H1 (cell line): ENCODE measurements at regions not wholly inside any gene's neighbourhood (a gene's known extent, or its start where the extent isn't known, plus 50 kb on each side); places are given as distances from the start of the nearest gene placed in this dataset.

Experiments
- CTCF ChIA-PET: fragments of 300-600 bp; sonication (Branson Sonifier 250); formaldehyde crosslinking; loops from one replicate; lab custom pipeline; 2021; ENCODE audit not compliant: partially characterized antibody; lab: Charles Lee
- POLR2A ChIA-PET: fragments of 300-600 bp; sonication (Branson Sonifier 250); formaldehyde crosslinking; loops from one replicate; lab custom pipeline; 2021; ENCODE audit warnings: inconsistent platforms; ENCODE audit not compliant: partially characterized antibody; lab: Charles Lee
- DNase-seq, 2 experiments: peaks; one replicate each; pipeline versions ENCODE4 v3.0.0 to v3.0.0-alpha.2; 2010 to 2022; ENCODE audit warnings: low spot score in 2 of 2, low read depth in 1 of 2, mixed read lengths in 1 of 2
- FAIRE-seq: peaks from 2 replicates; lab custom pipeline; 2011; peaks lifted over from hg19 to GRCh38; lab: Jason Lieb, UNC
- H2AFZ ChIP-seq: 2 replicates; pipeline ENCODE4 v1.8.1; 2012; ENCODE audit warnings: low read length, inconsistent platforms
- H2AK5ac ChIP-seq: 2 replicates; pipeline ENCODE4 v1.6.1; 2013; ENCODE audit warnings: low read depth, low read length
- H2BK120ac ChIP-seq: replicated peaks from 2 replicates; pipeline ENCODE3; 2013; ENCODE audit warnings: low read depth, low read length, inconsistent platforms
- H2BK12ac ChIP-seq: 2 replicates; pipeline ENCODE4 v1.6.1; 2013; ENCODE audit warnings: low read depth, low read length
- H2BK15ac ChIP-seq: 2 replicates; pipeline ENCODE4 v1.6.1; 2013; ENCODE audit warnings: low read length
- H2BK20ac ChIP-seq: 2 replicates; pipeline ENCODE4 v1.6.1; 2013; ENCODE audit warnings: low read length
- H2BK5ac ChIP-seq: 2 replicates; pipeline ENCODE4 v1.6.1; 2013; ENCODE audit warnings: low read depth, low read length
- H3K14ac ChIP-seq: 2 replicates; pipeline ENCODE4 v1.6.1; 2013; ENCODE audit warnings: inconsistent platforms; ENCODE audit not compliant: insufficient read length
- H3K18ac ChIP-seq: 2 replicates; pipeline ENCODE4 v1.6.1; 2013; ENCODE audit warnings: low read length; ENCODE audit errors: extremely low read depth
- H3K23ac ChIP-seq: 2 replicates; pipeline ENCODE4 v1.6.1; 2013; ENCODE audit warnings: inconsistent platforms; ENCODE audit not compliant: insufficient read length
- H3K23me2 ChIP-seq: 2 replicates; pipeline ENCODE4 v1.6.1; 2013; ENCODE audit warnings: low read depth, low read length
- H3K27ac ChIP-seq: 2 replicates; pipeline ENCODE4 v1.6.1; 2011; ENCODE audit warnings: low read depth, low read length, inconsistent platforms
- H3K27me3 ChIP-seq, 4 experiments: replicated peaks in 1 of 4; 1 replicate in 1 of 4; 2 replicates in 3 of 4; pipeline versions ENCODE4 v1.6.1 to v1.8.1; 2011 to 2013; ENCODE audit warnings: low read length in 3 of 4, mild to moderate bottlenecking in 3 of 4, inconsistent platforms in 2 of 4, mixed read lengths in 2 of 4, moderate library complexity in 1 of 4; ENCODE audit not compliant: control insufficient read depth in 3 of 4, insufficient read depth in 3 of 4; ENCODE audit errors: extremely low read depth in 1 of 4
- H3K36me3 ChIP-seq, 4 experiments: 2 replicates each; pipeline versions ENCODE4 v1.6.1 to v1.8.1; 2011 to 2013; ENCODE audit warnings: mild to moderate bottlenecking in 4 of 4, low read length in 3 of 4, moderate library complexity in 2 of 4, control low read depth in 1 of 4, inconsistent platforms in 1 of 4; ENCODE audit not compliant: insufficient read depth in 4 of 4, control insufficient read depth in 2 of 4
- H3K4ac ChIP-seq: replicated peaks from 2 replicates; pipeline ENCODE3; 2013; ENCODE audit warnings: low read length, low read depth, mixed read lengths, inconsistent platforms; ENCODE audit not compliant: insufficient read length
- H3K4me1 ChIP-seq, 4 experiments: replicated peaks in 1 of 4; 1 replicate in 1 of 4; 2 replicates in 3 of 4; pipeline versions ENCODE4 v1.6.1 to v1.8.1; 2011 to 2013; ENCODE audit warnings: low read length in 3 of 4, inconsistent platforms in 2 of 4, mixed read lengths in 1 of 4; ENCODE audit not compliant: insufficient read depth in 4 of 4, control insufficient read depth in 3 of 4
- H3K4me2 ChIP-seq, 2 experiments: 2 replicates each; pipeline versions ENCODE4 v1.6.1 to v1.8.1; 2011 to 2013; ENCODE audit warnings: low read depth in 2 of 2, low read length in 2 of 2, control low read depth in 1 of 2, inconsistent platforms in 1 of 2, mild to moderate bottlenecking in 1 of 2; ENCODE audit not compliant: insufficient read depth in 1 of 2
- H3K4me3 ChIP-seq, 4 experiments: fragments of 200-600, 300-600 bp in 1 of 4; sonication (generic), shearing (Covaris generic), sonication (Bioruptor Twin) in 1 of 4; 2 replicates each; pipeline versions ENCODE4 v1.5.1 to v1.8.1; 2011 to 2016; ENCODE audit warnings: low read length in 4 of 4, low read depth in 3 of 4, control low read depth in 2 of 4, inconsistent platforms in 2 of 4, mild to moderate bottlenecking in 2 of 4, mixed read lengths in 1 of 4, moderate library complexity in 1 of 4; ENCODE audit not compliant: insufficient read depth in 2 of 4; ENCODE audit errors: extremely low read depth in 1 of 4
- H3K56ac ChIP-seq: replicated peaks from 2 replicates; pipeline ENCODE3; 2013; ENCODE audit warnings: low read depth, mild to moderate bottlenecking, mixed read lengths, low read length, inconsistent platforms; ENCODE audit not compliant: insufficient read length
- H3K79me1 ChIP-seq: 2 replicates; pipeline ENCODE4 v1.6.1; 2013; ENCODE audit warnings: low read depth, low read length, control low read depth
- H3K79me2 ChIP-seq, 2 experiments: 2 replicates each; pipeline versions ENCODE4 v1.6.1 to v1.8.1; 2012 to 2013; ENCODE audit warnings: low read length in 2 of 2, mild to moderate bottlenecking in 2 of 2, inconsistent platforms in 1 of 2; ENCODE audit not compliant: insufficient read depth in 2 of 2, control insufficient read depth in 1 of 2
- H3K9ac ChIP-seq, 4 experiments: replicated peaks in 1 of 4; 1 replicate in 1 of 4; 2 replicates in 3 of 4; pipeline versions ENCODE4 v1.6.1 to v1.8.1; 2011 to 2013; ENCODE audit warnings: low read depth in 3 of 4, low read length in 3 of 4, control low read depth in 2 of 4, mild to moderate bottlenecking in 2 of 4, moderate library complexity in 2 of 4, inconsistent platforms in 1 of 4; ENCODE audit errors: extremely low read depth in 1 of 4
- H3K9me3 ChIP-seq, 2 experiments: 2 replicates each; pipeline versions ENCODE4 v1.6.1 to v1.8.1; 2012 to 2013; ENCODE audit warnings: mild to moderate bottlenecking in 2 of 2, moderate library complexity in 2 of 2, control low read depth in 1 of 2, inconsistent platforms in 1 of 2, low read depth in 1 of 2, low read length in 1 of 2, mixed read lengths in 1 of 2; ENCODE audit not compliant: insufficient read depth in 2 of 2
- H4K20me1 ChIP-seq, 2 experiments: replicated peaks in 1 of 2; 2 replicates each; pipeline versions ENCODE3 to v1.8.1; 2011 to 2013; ENCODE audit warnings: inconsistent platforms in 2 of 2, low read length in 2 of 2, mild to moderate bottlenecking in 1 of 2; ENCODE audit not compliant: insufficient read depth in 2 of 2, control insufficient read depth in 1 of 2
- H4K5ac ChIP-seq: 2 replicates; pipeline ENCODE4 v1.6.1; 2013; ENCODE audit warnings: low read length, low read depth, mixed read lengths, inconsistent platforms; ENCODE audit not compliant: insufficient read length
- H4K8ac ChIP-seq: 2 replicates; pipeline ENCODE4 v1.8.0; 2013; ENCODE audit warnings: mild to moderate bottlenecking, moderate library complexity, low read length, inconsistent platforms; ENCODE audit not compliant: insufficient read depth; ENCODE audit errors: extremely low read depth
- H4K91ac ChIP-seq: replicated peaks from 2 replicates; pipeline ENCODE3; 2013; ENCODE audit warnings: low read length, mixed read lengths, inconsistent platforms; ENCODE audit not compliant: insufficient read length
- ASH2L ChIP-seq: fragments of 200-600, 300-600 bp; sonication (generic); IDR thresholded peaks from one replicate; pipeline ENCODE4 v1.7.1; 2017; ENCODE audit warnings: low read length
- BRCA1 ChIP-seq: IDR thresholded peaks from 2 replicates; pipeline ENCODE4 v1.6.1; 2012; ENCODE audit warnings: low read depth, low read length, improper control_type of control experiment
- CBX5 ChIP-seq: fragments of 300-800, 300-1000 bp; sonication (generic); IDR thresholded peaks from 2 replicates; pipeline ENCODE4 v1.7.1; 2016; ENCODE audit warnings: antibody characterized with exemption, low read length, low read depth
- EP300 ChIP-seq, 2 experiments: IDR thresholded peaks; 1 replicate in 1 of 2; 2 replicates in 1 of 2; pipeline ENCODE4 v1.6.1; 2011 to 2012; ENCODE audit warnings: low read depth in 2 of 2, low read length in 2 of 2, mild to moderate bottlenecking in 2 of 2, borderline replicate concordance in 1 of 2, inconsistent platforms in 1 of 2, moderate library complexity in 1 of 2
- FOSL1 ChIP-seq: IDR thresholded peaks from 2 replicates; pipeline ENCODE4 v1.6.1; 2011; ENCODE audit warnings: mild to moderate bottlenecking, low read depth, low read length, moderate library complexity; ENCODE audit not compliant: insufficient read depth
- HDAC2 ChIP-seq, 2 experiments: fragments of 300-600 bp in 1 of 2; sonication (generic) in 1 of 2; IDR thresholded peaks; 2 replicates each; pipeline ENCODE4 v1.6.1; 2011 to 2012; ENCODE audit warnings: low read depth in 2 of 2, low read length in 2 of 2, mild to moderate bottlenecking in 2 of 2, moderate library complexity in 2 of 2, borderline replicate concordance in 1 of 2, inconsistent platforms in 1 of 2
- RBBP5 ChIP-seq: IDR thresholded peaks from 2 replicates; pipeline ENCODE4 v1.7.1; 2012; ENCODE audit warnings: low read depth, mild to moderate bottlenecking, inconsistent platforms, low read length, moderate library complexity, borderline replicate concordance
- SIRT6 ChIP-seq: IDR thresholded peaks from one replicate; pipeline ENCODE4 v1.7.1; 2012; ENCODE audit warnings: low read length, inconsistent platforms
- SIX5 ChIP-seq: IDR thresholded peaks from 2 replicates; pipeline ENCODE4 v1.6.1; 2011; ENCODE audit warnings: mild to moderate bottlenecking, low read depth, low read length
- SP4 ChIP-seq: IDR thresholded peaks from 2 replicates; pipeline ENCODE4 v1.6.1; 2012; ENCODE audit warnings: low read length, inconsistent platforms
- TAF7 ChIP-seq: optimal IDR thresholded peaks from 2 replicates; pipeline ENCODE3; 2011; ENCODE audit warnings: low read depth, mild to moderate bottlenecking, inconsistent platforms, low read length, moderate library complexity, borderline replicate concordance
- USF2 ChIP-seq: IDR thresholded peaks from 2 replicates; pipeline ENCODE4 v1.6.1; 2011; ENCODE audit warnings: low read length, improper control_type of control experiment
- YY1 ChIP-seq: IDR thresholded peaks from 2 replicates; pipeline ENCODE4 v1.6.1; 2011; ENCODE audit warnings: low read depth, mild to moderate bottlenecking, low read length
- ZNF274 ChIP-seq: IDR thresholded peaks from 2 replicates; pipeline ENCODE4 v1.7.0; 2012; ENCODE audit warnings: low read length, borderline replicate concordance; ENCODE audit errors: extremely low read depth
- WGBS, 2 experiments: shearing (Covaris generic) in 1 of 2; methylation state at CpG; one replicate each; pipeline versions ENCODE4 v1.1.6 to v1.1.7; 2013 to 2015; ENCODE audit warnings: low lambda C conversion rate in 2 of 2, mixed read lengths in 2 of 2, inconsistent platforms in 1 of 2, low coverage in 1 of 2, missing lambda C conversion rate in 1 of 2; ENCODE audit not compliant: insufficient replicate concordance in 2 of 2, insufficient coverage in 1 of 2, insufficient read length in 1 of 2; ENCODE audit errors: extremely low coverage in 1 of 2, missing lambda C conversion rate in 1 of 2; 5-methylcytosine and 5-hydroxymethylcytosine counted together

GRCh38 chr10:44463511-44464121 is 78.7 kb upstream of the CXCL12 start:
- H2AK5ac ChIP-seq, result no peak overlapping the region
- ChIA-PET CTCF (no interaction called here), POLR2A (no interaction called here)
- H2BK12ac ChIP-seq, result no peak overlapping the region
- H3K79me2 ChIP-seq, result no peaks in the 10 kb centered on the region
- no peak overlapping the region for H3K56ac ChIP-seq
- no peak overlapping the region for H2BK120ac ChIP-seq
- H3K4me3 ChIP-seq, result no peak overlapping the region
- WGBS, 2 experiments, result 91% methylated on average over 6 of the region's 6 CpGs; no CpG with 5 or more reads in 1 of the 2 experiments
- H3K27me3 ChIP-seq, result no peaks in the 10 kb centered on the region
- H2AFZ ChIP-seq, result no peak overlapping the region
- H2BK5ac ChIP-seq, result no peak overlapping the region
- H3K27ac ChIP-seq, result no peak overlapping the region
- H4K8ac ChIP-seq, result no peak overlapping the region
- H2BK15ac ChIP-seq, result no peak overlapping the region
- H3K18ac ChIP-seq, result no peak overlapping the region
- no peak overlapping the region for H2BK20ac ChIP-seq
- H4K91ac ChIP-seq, result no peak overlapping the region
- DNase-seq (no peak), FAIRE-seq (no peak)
- H3K14ac ChIP-seq, result no peak overlapping the region
- no peak overlapping the region for H3K4ac ChIP-seq
- H3K4me2 ChIP-seq, result no peak overlapping the region
- H3K79me1 ChIP-seq, result no peaks in the 10 kb centered on the region
- H3K9me3 ChIP-seq, result no peaks in the 10 kb centered on the region
- H3K23ac ChIP-seq, result no peak overlapping the region
- H3K36me3 ChIP-seq, result no peaks in the 10 kb centered on the region
- no peak overlapping the region for H3K9ac ChIP-seq
- H4K5ac ChIP-seq, result no peak overlapping the region
- no peaks in the 10 kb centered on the region for H3K4me1 ChIP-seq
- H3K23me2 ChIP-seq, result no peaks in the 10 kb centered on the region
- H4K20me1 ChIP-seq, result no peaks in the 10 kb centered on the region
- TF ChIP-seq BRCA1, result no peak
- no peak for TF ChIP-seq CBX5
- no peak for TF ChIP-seq TAF7
- no peak for TF ChIP-seq YY1
- no peak for TF ChIP-seq ZNF274
- TF ChIP-seq USF2, result no peak
- TF ChIP-seq RBBP5, result no peak
- TF ChIP-seq SP4, result no peak
- TF ChIP-seq SIX5, result no peak
- no peak for TF ChIP-seq ASH2L
- no peak for TF ChIP-seq EP300 (IDR thresholded peaks at IDR 0.05; ENCODE audit: borderline replicate concordance in 1 of 2, low read depth in 2 of 2, low read length in 2 of 2)
- TF ChIP-seq HDAC2 (IDR thresholded peaks at IDR 0.05; ENCODE audit: borderline replicate concordance in 1 of 2, low read depth in 2 of 2, low read length in 2 of 2), result no peak
- TF ChIP-seq SIRT6, result no peak
- TF ChIP-seq FOSL1, result no peak
